ENCODE measurements at regions not wholly inside any gene's neighbourhood (a gene's known extent, or its start where the extent isn't known, plus 50 kb on each side); places are given as distances from the start of the nearest gene placed in this dataset.

DNA sequence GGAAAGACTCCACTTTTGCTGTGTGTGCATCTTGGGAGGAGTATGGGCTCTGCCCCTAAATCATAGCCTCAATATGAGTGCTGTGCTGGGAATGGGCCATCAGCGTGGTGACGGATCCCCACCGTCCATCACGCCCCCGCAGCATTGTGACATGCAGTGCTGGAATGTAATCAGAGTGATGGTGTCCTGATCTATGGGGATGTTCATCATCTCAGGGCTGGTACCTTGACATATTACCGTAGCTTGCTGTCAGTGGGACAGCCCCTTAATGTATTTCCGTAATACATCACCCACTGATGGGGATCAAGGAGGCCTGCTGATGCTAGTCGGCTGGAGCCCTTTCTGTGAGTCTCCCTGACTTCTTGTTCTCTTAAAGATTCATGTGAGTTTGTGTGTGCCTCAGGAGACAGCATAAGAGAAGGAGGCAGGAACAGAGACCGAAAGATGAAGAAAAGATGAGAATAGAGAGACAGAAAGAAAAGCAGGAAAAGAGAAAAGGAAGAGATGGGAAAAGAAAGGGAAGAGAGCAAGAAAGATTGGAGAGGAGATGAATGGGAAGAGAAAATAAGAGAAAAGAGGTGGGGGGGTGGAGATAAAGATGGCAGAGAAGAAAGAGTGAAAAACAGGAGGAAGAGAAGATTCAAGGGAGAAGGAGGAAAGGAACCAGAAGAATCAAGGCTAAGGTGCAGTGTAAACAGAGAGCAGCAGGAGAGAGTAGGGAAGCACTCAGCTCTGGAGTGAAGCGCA is 183.7 kb downstream of the RPLP1 start:
- TF ChIP-seq, protein P1, sequence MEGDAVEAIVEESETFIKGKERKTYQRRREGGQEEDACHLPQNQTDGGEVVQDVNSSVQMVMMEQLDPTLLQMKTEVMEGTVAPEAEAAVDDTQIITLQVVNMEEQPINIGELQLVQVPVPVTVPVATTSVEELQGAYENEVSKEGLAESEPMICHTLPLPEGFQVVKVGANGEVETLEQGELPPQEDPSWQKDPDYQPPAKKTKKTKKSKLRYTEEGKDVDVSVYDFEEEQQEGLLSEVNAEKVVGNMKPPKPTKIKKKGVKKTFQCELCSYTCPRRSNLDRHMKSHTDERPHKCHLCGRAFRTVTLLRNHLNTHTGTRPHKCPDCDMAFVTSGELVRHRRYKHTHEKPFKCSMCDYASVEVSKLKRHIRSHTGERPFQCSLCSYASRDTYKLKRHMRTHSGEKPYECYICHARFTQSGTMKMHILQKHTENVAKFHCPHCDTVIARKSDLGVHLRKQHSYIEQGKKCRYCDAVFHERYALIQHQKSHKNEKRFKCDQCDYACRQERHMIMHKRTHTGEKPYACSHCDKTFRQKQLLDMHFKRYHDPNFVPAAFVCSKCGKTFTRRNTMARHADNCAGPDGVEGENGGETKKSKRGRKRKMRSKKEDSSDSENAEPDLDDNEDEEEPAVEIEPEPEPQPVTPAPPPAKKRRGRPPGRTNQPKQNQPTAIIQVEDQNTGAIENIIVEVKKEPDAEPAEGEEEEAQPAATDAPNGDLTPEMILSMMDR (conservative IDR thresholded peaks at IDR 0.05; ENCODE audit: low read length) = no peak
- no peak for TF ChIP-seq EZH2phosphoT487 (IDR thresholded peaks at IDR 0.05; ENCODE audit: borderline replicate concordance, low read depth, low read length)
